ENCODE measurements at regions not wholly inside any gene's neighbourhood (a gene's known extent, or its start where the extent isn't known, plus 50 kb on each side); places are given as distances from the start of the nearest gene placed in this dataset.
A peak's percentile ranks its signal among the peaks of the same experiment; 100 is the strongest.

DNA sequence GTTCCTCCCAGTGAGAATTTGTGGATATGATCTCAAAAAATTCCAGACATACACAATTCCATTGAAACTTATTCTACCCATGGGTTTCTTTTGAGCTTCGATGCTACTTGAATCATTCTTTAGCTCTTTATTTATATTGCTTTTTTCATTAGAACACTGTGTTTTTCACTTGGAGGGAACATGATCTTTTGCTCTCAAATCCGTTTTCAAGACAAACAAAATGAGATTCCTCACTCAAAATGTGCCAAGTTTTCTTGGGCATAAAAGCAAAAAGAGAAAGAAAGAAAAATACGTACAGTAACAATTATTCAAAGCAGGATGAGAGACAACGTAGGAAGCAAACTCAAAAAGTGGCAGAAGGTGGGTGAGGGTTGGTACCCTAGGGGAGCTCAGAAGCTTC is 118.8 kb upstream of the PDZRN3 start:
- Histone ChIP-seq H3K9me3 (no peaks in the 10 kb centered on the region), H3K27ac (peak overlapping the region; percentile 11 to 34), H3K4me3 (no peak overlapping the region), H3K4me1 (no peaks in the 10 kb centered on the region), H3K36me3 (no peaks in the 10 kb centered on the region), H3K27me3 (no peaks in the 10 kb centered on the region)
- TF ChIP-seq, protein P1, sequence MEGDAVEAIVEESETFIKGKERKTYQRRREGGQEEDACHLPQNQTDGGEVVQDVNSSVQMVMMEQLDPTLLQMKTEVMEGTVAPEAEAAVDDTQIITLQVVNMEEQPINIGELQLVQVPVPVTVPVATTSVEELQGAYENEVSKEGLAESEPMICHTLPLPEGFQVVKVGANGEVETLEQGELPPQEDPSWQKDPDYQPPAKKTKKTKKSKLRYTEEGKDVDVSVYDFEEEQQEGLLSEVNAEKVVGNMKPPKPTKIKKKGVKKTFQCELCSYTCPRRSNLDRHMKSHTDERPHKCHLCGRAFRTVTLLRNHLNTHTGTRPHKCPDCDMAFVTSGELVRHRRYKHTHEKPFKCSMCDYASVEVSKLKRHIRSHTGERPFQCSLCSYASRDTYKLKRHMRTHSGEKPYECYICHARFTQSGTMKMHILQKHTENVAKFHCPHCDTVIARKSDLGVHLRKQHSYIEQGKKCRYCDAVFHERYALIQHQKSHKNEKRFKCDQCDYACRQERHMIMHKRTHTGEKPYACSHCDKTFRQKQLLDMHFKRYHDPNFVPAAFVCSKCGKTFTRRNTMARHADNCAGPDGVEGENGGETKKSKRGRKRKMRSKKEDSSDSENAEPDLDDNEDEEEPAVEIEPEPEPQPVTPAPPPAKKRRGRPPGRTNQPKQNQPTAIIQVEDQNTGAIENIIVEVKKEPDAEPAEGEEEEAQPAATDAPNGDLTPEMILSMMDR (IDR thresholded peaks at IDR 0.05), result no peak
- no peak for TF ChIP-seq POLR2A (IDR thresholded peaks at IDR 0.05)
- TF ChIP-seq POLR2AphosphoS5 (IDR thresholded peaks at IDR 0.05), result no peak
- intact Hi-C loops (cut with DNase I; ENCODE audit: low total_unique reads), result loop anchor here (5.0 kb wide), 1 partner anchor 181 kb away; no protein-coding TSS in a partner anchor
- no peak for DNase-seq (ENCODE audit: low spot score in 2 of 2)

DNA sequence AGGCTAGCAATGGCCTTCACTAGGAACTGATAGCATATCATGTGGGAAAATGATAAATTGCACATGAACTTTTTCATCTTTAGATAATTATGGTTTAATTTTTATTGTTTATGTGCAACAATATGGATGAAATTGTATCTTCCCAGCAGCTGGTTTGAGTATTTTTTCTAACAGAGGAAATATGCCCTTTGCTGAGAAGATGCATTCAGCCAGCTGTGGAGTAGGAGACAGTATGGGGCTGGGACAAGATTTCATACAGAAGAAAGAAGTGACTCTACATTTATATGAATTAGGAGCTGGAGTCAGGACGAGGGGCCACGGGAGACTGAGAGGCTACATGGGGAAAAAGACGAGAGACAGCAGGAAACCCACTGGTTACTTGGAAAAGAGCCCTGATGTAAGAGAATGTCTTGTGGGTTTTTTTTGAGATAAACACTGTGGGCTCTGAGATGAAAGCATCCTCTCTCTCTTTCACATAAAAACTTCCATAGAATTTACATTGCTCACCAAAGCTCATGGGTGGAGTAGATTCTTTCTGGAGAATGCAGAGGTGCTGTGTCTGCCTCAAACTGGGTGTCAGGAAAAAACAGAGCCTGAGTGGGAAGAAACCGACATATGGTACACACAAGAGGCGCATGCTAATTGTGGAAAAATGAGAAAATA is 115.2 kb upstream of the PDZRN3 start:
- intact Hi-C loops (cut with DNase I; ENCODE audit: low total_unique reads), result loop anchor here (5.0 kb wide), 1 partner anchor 178 kb away; no protein-coding TSS in a partner anchor
- Histone ChIP-seq H3K36me3 (no peaks in the 10 kb centered on the region), H3K27me3 (no peaks in the 10 kb centered on the region), H3K4me3 (no peak overlapping the region), H3K27ac (no peak overlapping the region), H3K9me3 (no peaks in the 10 kb centered on the region), H3K4me1 (no peaks in the 10 kb centered on the region)
- no peak for TF ChIP-seq POLR2AphosphoS5 (IDR thresholded peaks at IDR 0.05)
- TF ChIP-seq, protein P1 (IDR thresholded peaks at IDR 0.05), result no peak
- no peak for TF ChIP-seq POLR2A (IDR thresholded peaks at IDR 0.05)
- DNase-seq (ENCODE audit: low spot score in 2 of 2), result no peak

DNA sequence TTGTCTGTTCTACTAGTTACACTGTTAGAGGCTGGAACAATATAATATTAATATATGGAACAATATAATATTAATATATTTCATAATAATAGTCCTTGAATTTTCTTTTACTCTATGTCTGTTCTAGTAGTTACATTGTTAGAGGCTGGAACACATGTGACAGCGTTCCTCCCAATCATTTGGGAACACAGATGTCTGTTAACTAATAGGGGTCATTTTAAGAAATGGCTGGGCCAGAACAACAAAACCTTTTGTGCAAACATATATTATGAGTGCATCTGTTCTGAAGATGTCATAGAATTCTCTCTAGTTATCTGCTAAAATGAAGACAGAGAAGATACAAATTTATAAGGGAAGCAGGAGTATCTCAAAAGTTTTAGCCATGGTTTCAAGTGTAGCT is 114.0 kb upstream of the PDZRN3 start:
- Histone ChIP-seq H3K27me3 (no peaks in the 10 kb centered on the region), H3K4me3 (no peak overlapping the region), H3K27ac (no peak overlapping the region), H3K4me1 (no peaks in the 10 kb centered on the region), H3K9me3 (no peaks in the 10 kb centered on the region), H3K36me3 (no peaks in the 10 kb centered on the region)
- DNase-seq (ENCODE audit: low spot score in 2 of 2), result no peak
- intact Hi-C loops (cut with DNase I; ENCODE audit: low total_unique reads), result no loop called here
- TF ChIP-seq POLR2AphosphoS5 (IDR thresholded peaks at IDR 0.05), result no peak
- TF ChIP-seq, protein P1 (IDR thresholded peaks at IDR 0.05), result no peak
- TF ChIP-seq POLR2A (IDR thresholded peaks at IDR 0.05), result no peak

DNA sequence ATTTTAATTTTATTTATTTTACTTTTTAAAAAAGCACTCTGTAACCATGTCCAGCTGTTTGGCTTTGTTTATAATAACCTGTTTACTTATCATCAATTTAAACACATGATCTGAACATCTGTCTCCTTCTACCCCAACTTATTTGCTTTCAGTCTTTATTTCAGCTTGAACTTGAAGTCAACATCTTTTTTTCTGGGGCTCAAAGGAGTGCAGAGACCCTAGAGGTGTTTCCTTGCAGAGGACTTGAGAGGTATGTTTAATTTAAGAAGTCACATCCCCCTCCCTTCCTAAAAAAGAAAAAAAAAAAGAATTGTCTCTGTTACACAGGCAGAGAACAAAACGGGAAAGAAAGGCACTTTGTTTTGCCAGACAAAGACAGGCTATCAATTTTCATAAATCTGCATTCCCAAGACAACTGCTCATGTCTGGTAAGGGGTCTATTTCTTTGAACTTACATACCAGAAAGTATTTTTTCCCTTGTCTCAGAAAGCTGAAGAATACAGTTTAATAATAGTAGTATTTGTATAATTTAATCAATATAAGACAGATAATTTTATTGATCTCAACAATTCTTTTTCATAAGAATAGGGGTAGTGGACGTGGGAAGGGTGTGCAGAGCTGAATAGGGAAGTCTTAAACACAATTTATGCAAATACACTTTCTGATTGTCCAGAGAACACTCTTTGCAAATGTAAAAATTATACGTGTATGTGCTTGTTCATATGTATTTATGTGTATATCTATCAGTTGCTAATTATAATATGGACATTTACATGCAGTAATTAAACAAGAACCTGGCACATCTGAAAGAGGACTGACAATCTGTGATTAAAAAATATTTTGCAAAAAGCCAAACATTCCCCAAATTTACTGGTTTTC is 109.7 kb upstream of the PDZRN3 start:
- no peaks in the 10 kb centered on the region for H3K4me1 ChIP-seq
- intact Hi-C loops (cut with DNase I; ENCODE audit: low total_unique reads), result no loop called here
- no peaks in the 10 kb centered on the region for H3K27me3 ChIP-seq
- TF ChIP-seq, protein P1 (IDR thresholded peaks at IDR 0.05), result no peak
- TF ChIP-seq POLR2A (IDR thresholded peaks at IDR 0.05) (no peak), POLR2AphosphoS5 (IDR thresholded peaks at IDR 0.05) (no peak)
- H3K27ac ChIP-seq, result no peak overlapping the region
- H3K4me3 ChIP-seq, result no peak overlapping the region
- H3K9me3 ChIP-seq, result no peaks in the 10 kb centered on the region
- DNase-seq (ENCODE audit: low spot score in 2 of 2), result no peak
- no peaks in the 10 kb centered on the region for H3K36me3 ChIP-seq

DNA sequence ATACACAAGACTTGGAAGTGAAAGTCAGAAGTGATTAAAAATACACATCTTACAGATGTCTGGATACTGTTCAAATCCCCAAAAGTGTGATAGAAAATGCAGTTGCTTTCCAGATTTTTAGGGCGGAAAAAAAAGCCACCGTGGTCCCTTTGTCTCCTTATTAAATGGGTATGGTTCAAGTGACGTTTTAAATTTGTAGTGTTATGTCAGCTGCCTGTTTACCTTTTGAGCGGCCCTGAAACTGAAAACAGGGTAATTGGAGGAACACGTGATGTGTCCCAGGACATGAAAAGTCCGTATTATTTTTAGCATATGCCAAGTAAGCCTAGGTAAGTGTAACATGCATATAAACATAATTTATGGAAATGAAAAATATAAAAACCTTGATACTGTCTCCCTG is 109.0 kb upstream of the PDZRN3 start:
- H3K27ac ChIP-seq, result no peak overlapping the region
- TF ChIP-seq POLR2A (IDR thresholded peaks at IDR 0.05) (no peak), POLR2AphosphoS5 (IDR thresholded peaks at IDR 0.05) (no peak)
- TF ChIP-seq, protein P1 (IDR thresholded peaks at IDR 0.05), result no peak

More for the DNA sequence above, 109.0 kb upstream of the PDZRN3 start:
- Histone ChIP-seq H3K27me3 (no peaks in the 10 kb centered on the region), H3K4me3 (no peak overlapping the region), H3K36me3 (no peaks in the 10 kb centered on the region), H3K9me3 (no peaks in the 10 kb centered on the region), H3K4me1 (no peaks in the 10 kb centered on the region)
- intact Hi-C loops (cut with DNase I; ENCODE audit: low total_unique reads), result no loop called here
- DNase-seq (ENCODE audit: low spot score in 2 of 2), result no peak

Measured in breast epithelium (tissue), 4 donors.